COLO829 (cell line): ENCODE measurements at regions not wholly inside any gene's neighbourhood (a gene's known extent, or its start where the extent isn't known, plus 50 kb on each side); places are given as distances from the start of the nearest gene placed in this dataset.

Experiments
- DNase-seq: peaks from one replicate; pipeline ENCODE4 v3.0.0; 2012; ENCODE audit warnings: low spot score

DNA sequence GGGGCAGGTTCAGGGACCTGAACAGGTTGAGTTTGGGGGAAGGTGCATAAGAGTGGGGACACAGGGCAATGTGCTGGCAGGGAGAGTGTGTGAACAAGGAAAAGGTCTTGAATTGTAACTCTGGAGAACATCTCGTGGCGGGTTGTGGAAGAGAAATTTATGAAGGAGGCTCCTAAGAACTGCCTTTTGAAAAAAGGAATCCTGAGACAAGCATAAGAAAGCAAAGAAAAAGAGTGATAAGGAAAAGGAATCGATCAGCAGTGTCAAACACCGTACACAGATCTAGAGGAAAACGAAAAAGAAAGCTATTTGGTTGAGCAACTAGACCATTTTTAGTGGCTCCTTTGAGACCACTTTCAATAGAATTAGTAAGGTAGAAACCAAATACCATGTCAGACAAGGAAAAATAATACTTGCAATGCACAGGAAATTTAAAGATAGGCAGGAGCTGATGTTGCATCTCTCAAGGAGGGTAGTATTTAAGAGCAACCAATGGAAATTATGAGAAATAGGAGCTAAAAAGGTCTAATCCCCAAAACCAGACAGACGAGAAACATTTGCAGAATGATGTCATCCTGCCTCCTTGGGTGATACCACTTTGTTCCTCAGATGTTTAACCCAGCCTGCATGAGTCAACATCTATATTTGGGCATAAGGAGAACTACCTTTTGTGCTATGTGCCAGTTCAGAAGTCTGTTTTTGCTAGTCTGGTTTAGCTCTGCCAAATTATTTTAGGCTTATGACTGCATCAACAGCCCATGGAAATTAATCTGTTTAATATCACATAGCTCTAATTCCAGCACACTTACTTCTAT, 64.5 kb upstream of the STK38L start:
- peak; percentile 28 for DNase-seq

DNA sequence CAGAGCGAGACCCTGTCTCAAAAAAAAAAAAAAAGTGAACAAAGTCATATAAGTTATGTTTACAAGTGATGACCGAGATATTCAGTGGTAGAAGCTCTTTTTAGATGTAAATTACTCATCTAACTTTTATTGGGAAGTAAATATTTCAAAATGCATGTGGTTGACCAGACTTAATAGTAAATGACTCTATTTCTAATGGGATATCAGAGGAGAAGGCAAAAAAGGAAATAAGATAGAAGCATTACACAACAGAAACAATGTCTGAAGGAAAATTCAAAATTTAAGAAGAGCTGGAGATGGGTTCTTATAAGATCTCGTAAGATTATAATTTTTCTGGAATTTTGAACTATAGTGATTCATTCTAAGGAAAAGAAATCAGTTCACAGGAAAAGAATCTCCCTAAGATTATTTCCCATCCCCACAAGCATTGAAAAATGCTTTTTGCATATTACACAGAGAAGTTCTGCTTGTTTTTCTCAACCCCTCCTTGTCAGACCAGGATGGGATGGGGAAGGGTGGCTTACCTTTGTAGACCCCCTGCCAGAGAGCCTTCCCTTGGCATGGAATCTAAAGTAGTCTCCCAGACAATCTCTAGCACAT, 63.1 kb upstream of the STK38L start:
- DNase-seq, result no peak

- no peak for DNase-seq
Measured at GRCh38 chr12:27183342-27183741, 60.7 kb upstream of the STK38L start.

- no peak for DNase-seq
Measured at GRCh38 chr12:27185234-27186021, 58.7 kb upstream of the STK38L start.

DNA sequence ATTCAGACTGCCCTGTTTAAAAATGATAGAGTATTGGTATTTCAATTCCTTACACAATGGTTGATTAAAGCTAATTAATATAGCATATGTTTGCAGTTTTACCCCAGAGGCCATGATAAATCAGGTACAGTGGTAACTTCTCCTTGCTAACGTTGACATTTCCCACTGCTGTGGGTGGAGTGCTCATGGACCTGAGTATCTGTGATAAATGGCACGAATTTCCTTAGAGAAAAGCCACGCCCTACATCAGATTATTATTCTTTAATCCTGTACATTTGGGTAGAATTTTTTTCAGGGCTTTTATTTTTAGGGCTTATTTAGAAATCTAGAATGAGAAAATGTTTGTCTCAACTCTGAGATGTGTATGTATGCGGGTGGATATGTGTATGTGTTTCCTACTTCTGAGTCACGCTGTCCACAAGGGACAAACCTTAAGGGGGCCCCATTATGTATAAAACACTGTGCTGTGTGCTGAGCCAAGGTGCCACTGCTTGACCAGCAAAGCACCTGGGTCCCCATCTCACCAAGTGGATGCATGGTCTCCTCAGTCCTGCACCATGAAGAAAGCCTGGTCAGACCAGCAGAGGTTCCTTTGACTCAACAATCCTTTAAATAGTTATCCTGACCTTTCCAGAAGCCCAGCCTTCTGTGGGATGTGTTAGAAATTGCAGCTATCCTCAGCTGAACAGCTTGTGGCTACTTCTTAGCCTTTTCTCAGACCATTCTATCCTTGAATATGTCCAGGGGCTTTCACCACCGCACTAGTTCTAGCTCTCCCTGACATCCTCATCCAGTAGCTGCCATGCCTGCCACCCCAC, 57.9 kb upstream of the STK38L start:
- no peak for DNase-seq

DNA sequence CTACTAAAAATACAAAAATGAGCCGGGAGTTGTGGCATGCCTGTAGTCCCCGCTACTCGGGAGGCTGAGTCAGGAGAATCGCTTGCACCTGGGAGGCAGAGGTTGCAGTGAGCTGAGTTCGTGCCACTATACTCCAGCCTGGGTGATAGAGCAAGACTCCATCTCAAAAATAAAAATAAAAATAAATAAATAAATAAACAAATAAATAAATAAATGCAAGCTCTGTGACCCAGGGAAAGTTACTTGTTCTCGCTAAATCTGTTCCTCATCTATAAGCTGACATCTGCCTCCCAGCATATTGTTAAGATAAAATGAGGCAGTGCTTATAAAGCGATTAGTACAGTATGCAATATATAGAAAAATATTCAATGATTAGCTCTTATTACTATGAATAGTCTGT, 56.4 kb upstream of the STK38L start:
- DNase-seq, result no peak

- DNase-seq, result no peak
Measured at GRCh38 chr12:27190761-27191160, 53.3 kb upstream of the STK38L start.

DNA sequence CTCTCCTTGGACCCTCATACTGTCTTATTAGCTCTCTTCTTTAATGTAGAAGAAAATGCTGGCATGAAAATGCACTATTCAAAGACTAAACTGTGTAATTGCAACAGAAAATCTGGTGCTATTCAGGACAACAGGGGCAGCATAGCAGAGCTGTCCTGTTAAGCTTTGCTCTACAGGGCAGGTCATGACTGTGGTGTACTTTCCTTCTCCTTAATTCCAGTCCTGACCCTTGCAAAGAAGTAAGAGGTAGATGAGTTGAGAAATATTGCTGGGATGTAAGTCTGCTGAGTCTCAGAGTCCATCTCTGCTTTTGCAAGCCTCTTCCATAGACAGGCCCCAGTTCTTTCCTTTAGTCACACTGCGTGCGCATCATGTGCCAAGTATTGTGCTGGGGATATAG, 52.6 kb upstream of the STK38L start:
- DNase-seq, result no peak

DNA sequence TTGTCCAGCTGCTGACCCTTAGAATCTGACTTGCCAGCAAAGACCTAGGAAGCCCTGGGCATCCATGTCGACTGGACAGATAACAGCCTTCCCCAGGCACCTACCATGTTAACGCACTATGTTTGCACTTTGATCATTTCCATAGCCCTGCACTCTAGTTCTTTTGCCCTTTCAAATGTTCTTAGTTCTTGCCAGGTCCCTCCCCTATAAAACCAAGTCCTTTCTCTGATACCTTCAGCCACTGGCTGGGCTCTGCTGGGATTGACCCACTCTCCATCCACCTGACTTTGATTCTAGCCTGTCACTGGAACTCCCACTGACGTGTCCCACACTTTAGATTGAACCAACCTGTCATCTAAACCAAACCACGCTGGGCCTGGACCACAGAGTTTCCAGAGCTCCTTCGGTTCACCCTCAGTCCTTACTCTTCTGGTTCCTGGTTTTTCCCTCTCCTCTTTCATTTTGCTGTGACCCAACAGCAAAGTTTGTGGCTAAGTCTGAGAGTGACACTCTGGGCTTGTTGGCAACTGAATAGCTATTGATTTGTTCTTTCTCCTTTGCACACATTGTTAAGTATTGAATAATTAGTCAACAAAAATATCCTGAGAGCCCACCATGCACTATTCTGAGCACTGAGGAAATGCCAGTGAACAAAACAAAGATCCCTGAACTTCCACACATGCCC, 51.8 kb upstream of the STK38L start:
- no peak for DNase-seq

DNA sequence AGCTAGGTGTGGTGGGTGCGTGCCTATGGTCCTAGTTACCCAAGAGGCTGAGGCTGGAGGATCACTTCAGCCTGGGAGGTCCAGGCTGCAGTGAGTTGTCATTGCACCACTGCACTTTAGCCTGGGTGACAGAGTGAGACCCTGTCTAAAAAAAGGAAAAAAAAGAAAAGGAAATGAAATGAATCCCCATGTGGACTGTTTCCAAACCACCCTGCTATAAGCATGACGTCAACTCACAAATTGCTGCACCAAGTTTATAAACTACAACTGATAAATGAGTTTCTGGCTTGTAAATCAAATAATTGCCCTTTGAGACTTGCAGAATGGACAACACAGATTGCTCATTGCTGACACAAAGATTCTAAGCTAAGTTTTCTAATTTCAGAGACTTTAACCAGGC, 51.0 kb upstream of the STK38L start:
- DNase-seq, result no peak

- no peak for DNase-seq
Measured at GRCh38 chr12:27193854-27194544, 50.1 kb upstream of the STK38L start.
